Hematopoietic multipotent progenitor cell (in vitro differentiated cells): ENCODE measurements at regions not wholly inside any gene's neighbourhood (a gene's known extent, or its start where the extent isn't known, plus 50 kb on each side); places are given as distances from the start of the nearest gene placed in this dataset.
"Not testable (repeated sequence)": the region's sequence is repeated elsewhere in the genome, so short reads cannot be mapped to it uniquely, and the experiment has no call there.

Experiments used
- DNase-seq, 3 donors: peaks; one replicate each; pipeline ENCODE4 v3.0.0-alpha.2; 2011 to 2015; ENCODE audit warnings: low read depth in 2 of 3, low spot score in 2 of 3

DNA sequence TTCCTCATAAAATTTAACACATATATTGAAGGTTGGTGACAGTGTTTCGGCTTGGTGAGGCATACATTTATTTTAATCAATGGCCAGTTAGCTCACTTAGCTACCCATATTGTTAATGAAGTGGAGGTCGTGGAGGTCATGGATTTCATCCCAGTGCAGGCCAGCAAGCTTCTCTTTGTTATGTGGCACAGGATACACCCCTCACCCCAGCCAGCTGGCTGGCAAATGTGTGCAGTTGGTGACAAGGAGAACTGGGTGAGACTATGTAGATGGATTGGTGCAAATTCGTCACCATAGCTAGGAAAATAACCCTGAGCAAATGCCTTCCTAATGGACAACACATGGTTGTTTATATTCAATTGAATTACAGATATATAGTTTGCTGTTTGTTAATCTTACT is 50.5 kb upstream of the FOXP2 start:
- no peak for DNase-seq

GRCh38 chr7:114363292-114363691 is 51.3 kb upstream of the FOXP2 start:
- DNase-seq, result no peak

DNA sequence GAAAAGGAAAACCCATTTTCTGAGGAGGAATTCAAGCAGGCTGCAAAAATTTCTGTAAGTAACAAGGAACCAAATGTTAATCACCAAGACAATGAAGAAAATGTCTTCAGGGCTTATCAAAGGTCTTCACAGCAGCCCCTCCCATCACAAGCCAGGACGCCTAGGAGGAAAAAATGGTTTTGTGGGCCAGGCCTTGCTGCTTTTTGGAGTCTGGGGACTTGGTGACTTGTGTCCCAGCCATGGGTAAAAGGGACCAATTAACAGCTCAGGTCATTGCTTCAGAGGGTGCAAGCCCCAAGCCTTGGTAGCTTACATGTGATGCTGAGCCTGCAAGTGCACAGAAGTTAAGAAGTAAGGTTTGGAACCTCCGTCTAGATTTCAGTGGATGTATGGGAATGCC is 55.7 kb upstream of the FOXP2 start:
- no peak for DNase-seq

GRCh38 chr7:114356133-114356532 is 58.5 kb upstream of the FOXP2 start:
- no peak for DNase-seq

DNA sequence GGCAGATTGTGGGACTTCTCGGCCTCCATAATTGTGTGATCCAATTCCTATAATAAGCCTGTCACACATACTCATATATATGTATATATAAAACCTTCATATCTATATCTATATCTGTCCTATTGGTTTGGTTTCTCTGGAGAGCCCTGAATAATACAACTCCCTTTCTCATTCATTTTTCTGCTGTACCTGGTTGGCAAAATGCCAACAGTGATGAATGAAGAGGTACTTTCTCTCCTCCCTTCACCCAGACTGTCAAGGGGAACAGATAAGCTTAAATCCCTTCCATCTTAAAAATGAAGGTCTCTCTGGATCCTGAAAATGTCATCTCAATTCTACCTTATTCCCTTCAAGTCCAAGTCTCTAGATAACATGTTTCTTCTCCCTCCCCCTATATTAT is 60.3 kb upstream of the FOXP2 start:
- DNase-seq, result no peak

DNA sequence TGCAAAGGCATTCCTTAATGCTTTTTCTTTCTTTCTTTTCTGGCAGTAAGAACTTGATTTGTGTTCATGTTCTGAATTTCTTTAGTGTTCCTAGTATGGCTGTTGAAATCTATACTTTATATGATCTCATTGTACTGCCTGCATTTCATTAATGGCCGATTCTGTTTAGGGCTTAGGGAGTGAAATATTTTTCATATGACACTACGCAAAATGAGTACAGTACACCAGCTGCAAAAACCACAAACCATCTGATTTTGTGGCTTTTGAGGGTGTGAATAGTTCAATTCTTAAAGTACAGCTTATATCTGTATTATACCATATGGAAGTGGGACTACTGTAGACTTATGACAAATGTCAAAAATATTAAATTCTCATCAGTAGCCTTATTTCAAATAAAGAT is 69.1 kb upstream of the FOXP2 start:
- no peak for DNase-seq

GRCh38 chr7:114343949-114344708 is 70.5 kb upstream of the FOXP2 start:
- DNase-seq, result no peak

GRCh38 chr7:114342431-114343179 is 72.0 kb upstream of the FOXP2 start:
- DNase-seq, result no peak

DNA sequence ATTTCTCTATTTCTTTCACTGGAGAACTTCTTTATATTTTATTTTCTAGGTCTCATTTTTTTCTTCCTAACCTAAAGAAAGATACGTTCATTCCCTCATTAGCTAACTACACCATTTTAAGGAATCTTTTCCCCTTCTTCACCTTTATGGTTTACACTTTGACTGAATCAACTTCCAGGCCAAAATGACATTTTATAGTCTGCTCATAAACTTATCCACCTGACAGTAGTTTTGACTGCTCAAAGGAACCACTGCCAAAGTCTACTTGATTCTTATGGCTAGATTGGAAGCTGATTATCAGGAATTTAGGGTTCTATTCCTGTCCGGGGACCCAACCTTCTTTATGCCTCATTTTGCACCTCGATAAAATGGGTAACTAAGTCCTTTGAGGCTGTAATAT is 73.0 kb upstream of the FOXP2 start:
- DNase-seq, result no peak

GRCh38 chr7:114334989-114335388 is 79.6 kb upstream of the FOXP2 start:
- no peak for DNase-seq

DNA sequence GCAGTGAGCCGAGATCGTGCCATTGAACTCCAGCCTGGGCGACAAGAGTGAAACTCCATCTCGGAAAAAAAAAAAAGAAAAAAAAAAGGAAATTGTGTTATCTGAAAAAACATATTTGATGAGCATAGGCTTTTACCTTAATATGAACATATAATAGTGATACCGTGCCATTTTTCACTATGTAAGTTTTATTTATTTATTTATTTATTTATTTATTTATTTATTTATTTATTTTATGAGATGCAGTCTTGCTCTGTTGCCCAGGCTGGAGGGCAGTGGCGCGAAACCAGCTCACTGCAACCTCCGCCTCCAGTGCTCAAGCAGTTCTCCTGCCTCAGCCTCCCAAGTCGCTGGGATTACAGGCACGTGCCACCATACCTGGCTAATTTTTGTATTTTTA is 85.2 kb upstream of the FOXP2 start:
- DNase-seq, result not testable (repeated sequence)

GRCh38 chr7:114317450-114318098 is 97.0 kb upstream of the FOXP2 start:
- no peak for DNase-seq

DNA sequence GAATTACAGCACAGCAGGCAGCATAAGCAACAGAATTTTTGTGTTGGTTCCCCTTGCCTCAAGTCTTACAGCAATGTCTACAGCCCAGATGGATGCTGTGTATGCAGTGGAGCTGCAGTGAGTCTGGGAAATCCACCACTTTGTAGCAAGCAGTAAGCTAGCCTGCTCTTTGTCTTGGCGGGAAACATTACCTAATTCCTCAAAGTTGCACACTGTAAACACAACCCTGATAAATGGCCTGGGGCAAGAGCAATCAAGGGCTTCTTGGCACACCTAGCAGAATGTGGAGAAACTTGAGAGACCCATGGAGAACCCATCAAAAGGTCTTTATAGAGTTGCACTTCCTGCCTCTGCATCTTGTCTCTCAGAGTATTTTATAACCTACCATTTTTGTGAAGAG is 102.0 kb upstream of the FOXP2 start:
- no peak for DNase-seq

GRCh38 chr7:114310345-114311110 is 104.1 kb upstream of the FOXP2 start:
- no peak for DNase-seq

DNA sequence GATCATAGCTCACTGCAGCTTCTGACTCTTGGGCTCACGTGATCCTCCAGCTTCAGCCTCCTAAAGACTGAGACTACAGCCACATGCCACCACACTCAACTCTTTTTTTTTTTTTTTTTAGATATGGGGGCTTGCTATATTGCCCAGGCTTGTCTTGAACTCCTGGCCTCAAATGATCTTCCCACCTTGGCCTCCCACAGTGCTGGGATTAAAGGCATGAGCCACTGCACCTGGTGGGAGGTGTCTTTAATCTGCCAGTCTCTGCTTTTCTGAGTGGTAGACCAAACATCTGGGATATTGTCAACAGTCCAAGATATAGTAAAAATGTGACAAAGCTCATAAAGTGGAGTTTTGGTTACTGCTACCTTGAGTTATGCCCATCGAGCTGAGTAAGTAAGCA is 104.9 kb upstream of the FOXP2 start:
- no peak for DNase-seq

- no peak for DNase-seq
Observed at GRCh38 chr7:114303301-114303700, 111.3 kb upstream of the FOXP2 start.

DNA sequence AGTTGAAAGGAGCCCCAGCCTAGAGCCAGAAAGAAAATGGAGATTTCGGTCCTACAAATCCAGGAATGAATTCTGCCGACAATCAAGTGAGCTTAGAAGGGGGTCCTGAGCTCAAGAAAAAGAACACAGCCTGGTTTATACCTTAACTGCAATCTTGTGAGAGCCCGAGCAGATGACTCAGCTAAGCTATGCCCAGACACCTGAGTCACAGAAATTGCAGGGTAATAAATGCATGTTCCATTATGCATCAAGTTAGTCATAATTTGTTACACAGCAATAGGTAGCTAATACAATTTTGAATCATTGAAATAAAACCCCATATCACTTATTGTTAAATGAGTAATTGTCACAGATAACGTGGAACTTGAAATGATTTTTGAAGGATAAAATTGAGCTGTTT is 111.8 kb upstream of the FOXP2 start:
- no peak for DNase-seq

GRCh38 chr7:114298011-114298410 is 116.6 kb upstream of the FOXP2 start:
- no peak for DNase-seq

DNA sequence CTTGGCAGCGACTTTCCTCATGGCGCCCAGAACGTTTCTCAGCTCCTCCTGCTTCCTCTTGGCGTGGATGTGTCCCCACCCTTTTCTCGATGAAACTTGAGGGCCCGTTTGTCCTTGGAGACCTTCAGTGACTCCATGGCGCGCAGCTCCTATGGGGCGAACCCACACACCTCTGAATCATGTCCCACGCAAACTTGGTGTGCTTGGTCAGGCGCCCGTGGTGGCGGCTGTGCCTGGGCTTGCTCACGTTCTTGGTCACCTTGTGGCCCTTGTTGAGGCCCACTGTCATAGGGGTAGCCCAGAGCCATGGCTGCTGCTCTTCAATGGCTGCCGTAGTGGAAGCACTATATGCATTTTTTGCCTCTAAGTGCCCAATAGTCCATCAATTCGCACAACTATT is 117.5 kb upstream of the FOXP2 start:
- no peak for DNase-seq

GRCh38 chr7:114295522-114295921 is 119.1 kb upstream of the FOXP2 start:
- no peak for DNase-seq

GRCh38 chr7:114294036-114294435 is 120.6 kb upstream of the FOXP2 start:
- DNase-seq, result no peak
